Astrocyte (in vitro differentiated cells and primary cell): ENCODE measurements at regions not wholly inside any gene's neighbourhood (a gene's known extent, or its start where the extent isn't known, plus 50 kb on each side); places are given as distances from the start of the nearest gene placed in this dataset.
"Not testable (repeated sequence)": the region's sequence is repeated elsewhere in the genome, so short reads cannot be mapped to it uniquely, and the experiment has no call there.

ENCODE experiments used
- DNase-seq: peaks from one replicate; pipeline ENCODE4 v3.0.0-alpha.2; 2010; ENCODE audit warnings: low read depth
- FAIRE-seq: peaks from 2 replicates; lab custom pipeline; 2011; peaks lifted over from hg19 to GRCh38; lab: Jason Lieb, UNC
- H2AFZ ChIP-seq: 2 replicates; pipeline ENCODE4 v1.6.0; 2012; ENCODE audit warnings: low read depth, low read length, inconsistent platforms
- H3K27ac ChIP-seq: 2 replicates; pipeline ENCODE4 v1.5.1; 2011; ENCODE audit warnings: low read depth, low read length, inconsistent platforms
- H3K27me3 ChIP-seq: 2 replicates; pipeline ENCODE4 v1.6.0; 2011; ENCODE audit warnings: low read length, inconsistent platforms; ENCODE audit not compliant: insufficient read depth
- H3K36me3 ChIP-seq: 2 replicates; pipeline ENCODE4 v1.5.1; 2011; ENCODE audit warnings: low read length, inconsistent platforms; ENCODE audit not compliant: insufficient read depth
- H3K4me1 ChIP-seq: 2 replicates; pipeline ENCODE4 v1.5.1; 2011; ENCODE audit warnings: low read length, inconsistent platforms; ENCODE audit not compliant: insufficient read depth
- H3K4me2 ChIP-seq: 2 replicates; pipeline ENCODE4 v1.6.0; 2012; ENCODE audit warnings: low read length, inconsistent platforms
- H3K4me3 ChIP-seq: 2 replicates; pipeline ENCODE4 v1.5.1; 2011; ENCODE audit warnings: low read depth, mild to moderate bottlenecking, low read length, inconsistent platforms; ENCODE audit not compliant: insufficient read depth
- H3K79me2 ChIP-seq: 2 replicates; pipeline ENCODE4 v1.6.0; 2012; ENCODE audit warnings: mild to moderate bottlenecking, low read length, inconsistent platforms; ENCODE audit not compliant: insufficient read depth
- H3K9ac ChIP-seq: 2 replicates; pipeline ENCODE4 v1.6.0; 2012; ENCODE audit warnings: mild to moderate bottlenecking, low read length, inconsistent platforms
- H3K9me3 ChIP-seq: 2 replicates; pipeline ENCODE4 v1.5.1; 2012; ENCODE audit warnings: low read depth, mild to moderate bottlenecking, low read length, inconsistent platforms; ENCODE audit not compliant: insufficient read depth
- H4K20me1 ChIP-seq: 2 replicates; pipeline ENCODE4 v1.6.0; 2012; ENCODE audit warnings: low read length, inconsistent platforms; ENCODE audit not compliant: insufficient read depth
- H3K27ac Mint-ChIP-seq: one replicate; pipeline ENCODE4 v1.8.0; 2021; ENCODE audit warnings: mild to moderate bottlenecking, mixed read lengths; ENCODE audit not compliant: unreplicated experiment
- H3K27me3 Mint-ChIP-seq: one replicate; pipeline ENCODE4 v1.8.0; 2021; ENCODE audit warnings: low read depth, mixed read lengths; ENCODE audit not compliant: unreplicated experiment
- H3K36me3 Mint-ChIP-seq: one replicate; pipeline ENCODE4 v1.8.0; 2021; ENCODE audit warnings: low read depth, mixed read lengths; ENCODE audit not compliant: unreplicated experiment
- H3K4me1 Mint-ChIP-seq: one replicate; pipeline ENCODE4 v1.8.0; 2021; ENCODE audit warnings: low read depth, mixed read lengths; ENCODE audit not compliant: unreplicated experiment
- H3K4me3 Mint-ChIP-seq: one replicate; pipeline ENCODE4 v1.8.0; 2021; ENCODE audit warnings: mild to moderate bottlenecking, moderate library complexity, mixed read lengths; ENCODE audit not compliant: unreplicated experiment
- H3K9me3 Mint-ChIP-seq: one replicate; pipeline ENCODE4 v1.8.0; 2021; ENCODE audit warnings: mild to moderate bottlenecking, mixed read lengths; ENCODE audit not compliant: unreplicated experiment
- EZH2 ChIP-seq: IDR thresholded peaks from 2 replicates; pipeline ENCODE4 v1.6.1; 2012; ENCODE audit warnings: mild to moderate bottlenecking, low read length, inconsistent platforms; ENCODE audit not compliant: insufficient read depth
- TF ChIP-seq, protein P1 (sequence below): IDR thresholded peaks from 2 replicates; pipeline ENCODE4 v1.5.1; 2011; ENCODE audit warnings: low read depth, mild to moderate bottlenecking, inconsistent platforms, low read length, moderate library complexity; ENCODE audit not compliant: insufficient read depth

DNA sequence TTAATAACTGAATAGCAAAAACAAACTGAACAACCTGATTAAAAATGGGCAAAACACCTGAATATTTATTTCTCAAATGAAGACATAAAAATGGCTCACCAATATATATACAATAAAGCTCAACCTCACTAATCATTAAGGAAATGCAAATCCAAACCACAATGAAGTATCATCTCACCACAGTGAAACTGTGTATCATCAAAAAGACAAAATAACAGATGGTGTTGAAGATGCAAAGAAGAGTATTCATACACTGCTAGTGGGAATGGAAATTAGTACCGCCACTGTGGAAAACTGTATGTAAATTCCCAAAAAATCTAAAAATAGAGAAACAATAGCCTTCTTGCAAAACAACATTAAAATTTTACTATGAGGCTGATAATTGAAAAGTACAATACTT lies 1660.1 kb upstream of the B3GALT2 start:
- no peak overlapping the region for H3K4me2 ChIP-seq
- H3K9ac ChIP-seq = no peak overlapping the region
- Mint-ChIP-seq H3K27me3 (no peaks in the 10 kb centered on the region), H3K27ac (no peak overlapping the region), H3K9me3 (no peaks in the 10 kb centered on the region), H3K4me3 (no peak overlapping the region), H3K36me3 (no peaks in the 10 kb centered on the region), H3K4me1 (peaks cover under 1% of the 10 kb centered on the region)
- no peaks in the 10 kb centered on the region for H3K4me1 ChIP-seq
- no peak for DNase-seq
- H3K79me2 ChIP-seq = no peaks in the 10 kb centered on the region
- H3K27me3 ChIP-seq = no peaks in the 10 kb centered on the region
- H3K4me3 ChIP-seq = no peak overlapping the region
- no peak overlapping the region for H2AFZ ChIP-seq
- FAIRE-seq = no peak
- no peaks in the 10 kb centered on the region for H3K9me3 ChIP-seq
- no peak overlapping the region for H3K27ac ChIP-seq
- TF ChIP-seq, protein P1, sequence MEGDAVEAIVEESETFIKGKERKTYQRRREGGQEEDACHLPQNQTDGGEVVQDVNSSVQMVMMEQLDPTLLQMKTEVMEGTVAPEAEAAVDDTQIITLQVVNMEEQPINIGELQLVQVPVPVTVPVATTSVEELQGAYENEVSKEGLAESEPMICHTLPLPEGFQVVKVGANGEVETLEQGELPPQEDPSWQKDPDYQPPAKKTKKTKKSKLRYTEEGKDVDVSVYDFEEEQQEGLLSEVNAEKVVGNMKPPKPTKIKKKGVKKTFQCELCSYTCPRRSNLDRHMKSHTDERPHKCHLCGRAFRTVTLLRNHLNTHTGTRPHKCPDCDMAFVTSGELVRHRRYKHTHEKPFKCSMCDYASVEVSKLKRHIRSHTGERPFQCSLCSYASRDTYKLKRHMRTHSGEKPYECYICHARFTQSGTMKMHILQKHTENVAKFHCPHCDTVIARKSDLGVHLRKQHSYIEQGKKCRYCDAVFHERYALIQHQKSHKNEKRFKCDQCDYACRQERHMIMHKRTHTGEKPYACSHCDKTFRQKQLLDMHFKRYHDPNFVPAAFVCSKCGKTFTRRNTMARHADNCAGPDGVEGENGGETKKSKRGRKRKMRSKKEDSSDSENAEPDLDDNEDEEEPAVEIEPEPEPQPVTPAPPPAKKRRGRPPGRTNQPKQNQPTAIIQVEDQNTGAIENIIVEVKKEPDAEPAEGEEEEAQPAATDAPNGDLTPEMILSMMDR = no peak
- TF ChIP-seq EZH2 = no peak
- H4K20me1 ChIP-seq = no peaks in the 10 kb centered on the region
- no peaks in the 10 kb centered on the region for H3K36me3 ChIP-seq

DNA sequence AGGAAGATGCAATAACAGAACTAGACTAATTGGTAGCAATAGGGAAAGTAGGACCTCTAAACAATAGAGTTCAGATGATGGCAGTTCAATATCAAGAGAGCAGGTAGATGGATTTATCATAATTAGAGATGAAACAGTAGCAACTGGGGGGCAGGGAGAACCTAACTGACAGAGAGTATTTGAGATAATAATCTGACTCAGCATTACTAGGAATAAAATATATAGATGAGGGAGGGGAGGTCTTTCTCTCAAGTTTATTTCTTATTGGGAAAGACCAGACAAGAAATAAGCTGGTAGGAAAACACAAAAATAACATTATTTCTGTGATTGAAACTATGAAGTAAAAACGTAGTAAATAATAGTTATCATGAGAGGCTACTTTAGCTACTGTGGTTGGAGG lies 1656.7 kb upstream of the B3GALT2 start:
- no peak overlapping the region for H3K4me3 ChIP-seq
- H3K9me3 ChIP-seq = no peaks in the 10 kb centered on the region
- no peaks in the 10 kb centered on the region for H3K27me3 ChIP-seq
- H3K27ac Mint-ChIP-seq = no peak overlapping the region
- no peaks in the 10 kb centered on the region for H3K36me3 ChIP-seq
- no peaks in the 10 kb centered on the region for H3K36me3 Mint-ChIP-seq
- peaks cover 2% of the 10 kb centered on the region for H3K9me3 Mint-ChIP-seq
- H4K20me1 ChIP-seq = no peaks in the 10 kb centered on the region
- H3K27me3 Mint-ChIP-seq = no peaks in the 10 kb centered on the region
- peaks cover 1% of the 10 kb centered on the region for H3K4me1 Mint-ChIP-seq
- FAIRE-seq (no peak), DNase-seq (no peak)
- no peak overlapping the region for H3K27ac ChIP-seq
- H3K4me2 ChIP-seq = no peak overlapping the region
- TF ChIP-seq, protein P1 = no peak
- no peak overlapping the region for H2AFZ ChIP-seq
- no peak overlapping the region for H3K9ac ChIP-seq
- no peaks in the 10 kb centered on the region for H3K4me1 ChIP-seq
- H3K4me3 Mint-ChIP-seq = no peak overlapping the region
- no peaks in the 10 kb centered on the region for H3K79me2 ChIP-seq

DNA sequence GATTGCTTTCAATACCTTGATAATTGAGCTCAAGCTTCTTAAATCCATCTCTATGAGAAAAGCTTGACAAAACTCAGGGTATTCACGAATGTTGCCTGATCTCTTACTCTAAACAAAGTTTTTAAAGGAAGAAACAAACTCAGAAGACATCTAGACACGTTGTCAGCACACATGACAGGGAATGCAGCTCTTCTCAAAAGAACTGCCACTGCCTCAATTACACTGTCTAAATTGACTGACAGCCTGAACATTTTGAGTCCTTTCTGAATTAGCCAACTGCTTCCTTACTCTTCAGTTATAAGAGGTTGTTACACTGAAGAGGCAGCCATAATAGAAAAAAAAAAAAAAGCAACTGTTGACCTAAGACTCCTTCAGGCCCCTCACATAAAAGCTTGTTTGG lies 1646.7 kb upstream of the B3GALT2 start:
- Histone ChIP-seq H3K79me2 (no peaks in the 10 kb centered on the region), H4K20me1 (no peaks in the 10 kb centered on the region), H3K4me1 (no peaks in the 10 kb centered on the region), H3K9me3 (no peaks in the 10 kb centered on the region), H3K27ac (no peak overlapping the region), H3K27me3 (no peaks in the 10 kb centered on the region), H3K4me2 (no peak overlapping the region), H3K9ac (no peak overlapping the region), H2AFZ (no peak overlapping the region), H3K4me3 (no peak overlapping the region), H3K36me3 (no peaks in the 10 kb centered on the region)
- TF ChIP-seq, protein P1 = no peak
- no peak for TF ChIP-seq EZH2
- H3K27me3 Mint-ChIP-seq = no peaks in the 10 kb centered on the region
- no peaks in the 10 kb centered on the region for H3K9me3 Mint-ChIP-seq
- peaks cover 10% of the 10 kb centered on the region for H3K4me1 Mint-ChIP-seq
- no peak for DNase-seq
- H3K27ac Mint-ChIP-seq = no peak overlapping the region
- H3K36me3 Mint-ChIP-seq = no peaks in the 10 kb centered on the region
- H3K4me3 Mint-ChIP-seq = no peak overlapping the region
- no peak for FAIRE-seq

DNA sequence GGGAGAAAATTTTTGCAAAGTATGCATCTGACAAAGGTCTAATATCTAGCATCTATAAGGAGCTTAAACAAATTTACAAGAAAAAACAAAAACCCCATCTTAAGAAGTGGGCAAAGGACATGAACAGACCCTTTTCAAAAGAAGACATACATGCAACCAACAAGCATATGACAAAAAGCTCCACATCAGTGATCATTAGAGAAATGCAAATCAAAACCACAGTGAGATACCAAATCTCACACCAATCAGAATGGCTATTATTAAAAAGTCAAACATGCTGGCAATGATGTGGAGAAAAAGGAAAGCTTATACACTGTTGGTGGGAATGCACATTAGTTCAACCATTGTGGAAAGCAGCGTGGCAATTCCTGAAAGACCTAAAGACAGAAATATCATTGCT lies 1645.2 kb upstream of the B3GALT2 start:
- H3K36me3 Mint-ChIP-seq, H3K27me3 ChIP-seq, H3K4me2 ChIP-seq, H3K9me3 Mint-ChIP-seq, H3K4me1 ChIP-seq, FAIRE-seq, H3K4me3 ChIP-seq, H3K27me3 Mint-ChIP-seq, H3K36me3 ChIP-seq, H3K27ac Mint-ChIP-seq, H3K4me3 Mint-ChIP-seq, H4K20me1 ChIP-seq, H3K9ac ChIP-seq, H3K27ac ChIP-seq, H2AFZ ChIP-seq, DNase-seq, H3K9me3 ChIP-seq, H3K79me2 ChIP-seq: not testable (repeated sequence)
- peaks cover 10% of the 10 kb centered on the region for H3K4me1 Mint-ChIP-seq
